Activated naive CD4-positive, alpha-beta T cell treated with anti-CD3 and anti-CD28 coated beads, Interleukin-2, amount 10 ng/mL, durations not matched to agents 7 days and 5 days (primary cell): ENCODE measurements at regions not wholly inside any gene's neighbourhood (a gene's known extent, or its start where the extent isn't known, plus 50 kb on each side); places are given as distances from the start of the nearest gene placed in this dataset.
"Not testable (repeated sequence)": the region's sequence is repeated elsewhere in the genome, so short reads cannot be mapped to it uniquely, and the experiment has no call there.

Source experiments
- CTCF ChIA-PET: fragments of 350-600 bp; sonication (Branson Sonifier 250); formaldehyde crosslinking; loops from one replicate; lab custom pipeline; 2021; ENCODE audit warnings: antibody characterized with exemption; lab: Charles Lee
- DNase-seq: peaks from one replicate; pipeline ENCODE4 v3.0.0-alpha.2; 2020
- H3K27ac Mint-ChIP-seq: one replicate; pipeline ENCODE4 v1.8.0; 2021; ENCODE audit warnings: mild to moderate bottlenecking, moderate library complexity, mixed read lengths
- H3K27me3 Mint-ChIP-seq: one replicate; pipeline ENCODE4 v1.8.0; 2021; ENCODE audit warnings: mild to moderate bottlenecking, mixed read lengths
- H3K36me3 Mint-ChIP-seq: one replicate; pipeline ENCODE4 v1.8.0; 2021; ENCODE audit warnings: mixed read lengths
- H3K4me1 Mint-ChIP-seq: one replicate; pipeline ENCODE4 v1.8.0; 2021; ENCODE audit warnings: mixed read lengths
- H3K4me3 Mint-ChIP-seq: one replicate; pipeline ENCODE4 v1.8.0; 2021; ENCODE audit warnings: mild to moderate bottlenecking, moderate library complexity, mixed read lengths
- H3K9me3 Mint-ChIP-seq: one replicate; pipeline ENCODE4 v1.8.0; 2021; ENCODE audit warnings: mixed read lengths

DNA sequence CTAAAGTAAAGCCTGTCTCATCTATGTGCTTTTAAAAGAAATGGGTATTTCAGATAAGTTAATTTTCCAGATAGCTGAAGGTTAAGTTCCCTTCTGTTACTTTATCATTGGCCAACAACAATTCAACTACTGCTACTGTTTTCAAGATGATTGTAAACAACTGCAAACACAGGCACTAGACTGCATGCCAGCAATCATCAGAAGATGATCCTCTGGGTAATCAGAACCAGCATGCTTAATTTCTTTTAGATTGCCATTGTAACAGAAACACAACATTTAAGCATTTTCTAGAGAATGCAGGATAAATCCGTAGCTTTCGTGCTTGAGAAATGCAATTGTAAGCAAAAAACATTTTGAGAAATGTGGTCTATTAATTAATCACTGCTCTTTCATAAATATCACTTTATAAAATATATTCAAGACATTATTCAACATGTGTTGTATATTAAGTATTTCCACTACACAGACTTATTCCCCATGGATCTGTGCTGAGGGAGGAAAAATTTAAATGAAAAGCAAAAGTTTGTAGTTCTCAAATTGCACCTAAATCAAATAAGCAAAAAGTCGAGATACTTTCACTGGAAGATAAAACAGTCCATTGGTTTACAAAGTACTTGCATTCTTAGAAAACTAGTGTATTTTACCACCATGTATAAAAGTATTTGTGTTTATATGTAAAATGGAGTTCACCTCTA, 133.7 kb downstream of the ATL2 start:
- Mint-ChIP-seq H3K27ac (no peak overlapping the region), H3K9me3 (no peaks in the 10 kb centered on the region), H3K4me1 (no peaks in the 10 kb centered on the region), H3K36me3 (no peaks in the 10 kb centered on the region), H3K4me3 (no peak overlapping the region), H3K27me3 (peaks cover 15% of the 10 kb centered on the region)
- no peak for DNase-seq
- CTCF ChIA-PET: no interaction called here

DNA sequence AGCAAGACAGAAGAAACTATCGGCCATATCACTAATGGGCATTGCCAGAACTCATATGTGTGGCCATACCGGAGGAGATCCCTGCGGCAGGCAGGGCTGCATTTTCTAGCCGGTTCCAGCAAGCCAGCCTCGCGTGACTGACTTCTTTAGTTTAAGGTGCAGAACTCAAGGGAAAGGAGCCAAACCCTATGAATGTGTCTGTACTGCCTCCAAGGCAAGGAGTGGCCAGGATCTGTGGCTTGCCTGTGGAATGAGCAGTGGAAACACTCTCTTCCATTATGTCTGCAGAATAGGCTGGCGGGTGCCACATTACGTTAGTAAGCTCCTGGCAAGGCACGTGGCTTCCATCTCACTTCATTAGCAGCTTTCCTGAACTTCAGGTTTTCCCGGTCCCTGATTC, 137.6 kb downstream of the ATL2 start:
- no peaks in the 10 kb centered on the region for H3K4me1 Mint-ChIP-seq
- no peak overlapping the region for H3K27ac Mint-ChIP-seq
- H3K27me3 Mint-ChIP-seq: peaks cover 18% of the 10 kb centered on the region
- no peak for DNase-seq
- no peak overlapping the region for H3K4me3 Mint-ChIP-seq
- no peaks in the 10 kb centered on the region for H3K9me3 Mint-ChIP-seq
- no peaks in the 10 kb centered on the region for H3K36me3 Mint-ChIP-seq
- CTCF ChIA-PET: no interaction called here

DNA sequence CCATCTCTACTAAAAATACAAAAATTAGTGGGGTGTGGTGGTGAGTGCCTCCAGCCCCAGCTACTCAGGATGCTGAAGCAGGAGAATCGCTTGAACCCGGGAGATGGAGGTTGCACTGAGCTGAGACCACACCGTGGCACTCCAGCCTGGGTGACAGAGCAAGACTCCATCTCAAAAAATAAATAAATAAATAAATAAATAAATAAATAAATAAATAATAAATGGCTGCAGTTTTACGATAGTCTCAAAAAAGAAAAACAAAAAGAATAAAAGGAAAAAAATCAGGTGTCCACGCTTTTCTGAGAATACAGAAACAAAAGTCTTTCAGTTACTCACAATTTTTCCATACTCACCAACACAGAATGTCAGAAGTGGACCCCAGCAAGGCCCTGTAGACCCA, 138.4 kb downstream of the ATL2 start:
- H3K27ac Mint-ChIP-seq, H3K36me3 Mint-ChIP-seq, H3K4me1 Mint-ChIP-seq, H3K9me3 Mint-ChIP-seq, H3K4me3 Mint-ChIP-seq, DNase-seq: not testable (repeated sequence)
- CTCF ChIA-PET: interaction anchor here (0.8 kb wide), 1 partner anchor 34 kb away, joined by 3 read pairs; no protein-coding TSS in a partner anchor
- H3K27me3 Mint-ChIP-seq: peaks cover 17% of the 10 kb centered on the region

DNA sequence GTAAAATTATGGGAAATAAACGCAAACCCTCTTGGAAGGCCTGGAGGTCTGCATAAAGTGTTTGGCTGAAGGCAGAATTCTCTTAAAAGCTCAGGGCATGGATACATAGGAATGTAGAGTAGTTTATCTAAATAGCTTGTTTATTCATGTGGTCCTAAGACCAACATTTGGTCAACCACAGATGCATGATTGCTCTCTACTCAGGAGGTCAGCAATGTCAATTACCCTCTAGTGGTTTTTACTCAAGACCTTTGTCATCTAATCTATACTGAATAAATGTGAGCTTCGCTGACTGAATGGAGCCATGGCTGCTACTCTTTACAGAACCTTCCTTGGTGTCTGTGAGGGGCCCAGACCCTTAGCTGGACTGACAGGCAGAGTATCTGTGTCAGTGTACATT, 139.8 kb downstream of the ATL2 start:
- DNase-seq: no peak
- no peaks in the 10 kb centered on the region for H3K36me3 Mint-ChIP-seq
- no peak overlapping the region for H3K4me3 Mint-ChIP-seq
- H3K27ac Mint-ChIP-seq: no peak overlapping the region
- no peaks in the 10 kb centered on the region for H3K4me1 Mint-ChIP-seq
- H3K9me3 Mint-ChIP-seq: no peaks in the 10 kb centered on the region
- peaks cover 27% of the 10 kb centered on the region for H3K27me3 Mint-ChIP-seq
- CTCF ChIA-PET: no interaction called here

DNA sequence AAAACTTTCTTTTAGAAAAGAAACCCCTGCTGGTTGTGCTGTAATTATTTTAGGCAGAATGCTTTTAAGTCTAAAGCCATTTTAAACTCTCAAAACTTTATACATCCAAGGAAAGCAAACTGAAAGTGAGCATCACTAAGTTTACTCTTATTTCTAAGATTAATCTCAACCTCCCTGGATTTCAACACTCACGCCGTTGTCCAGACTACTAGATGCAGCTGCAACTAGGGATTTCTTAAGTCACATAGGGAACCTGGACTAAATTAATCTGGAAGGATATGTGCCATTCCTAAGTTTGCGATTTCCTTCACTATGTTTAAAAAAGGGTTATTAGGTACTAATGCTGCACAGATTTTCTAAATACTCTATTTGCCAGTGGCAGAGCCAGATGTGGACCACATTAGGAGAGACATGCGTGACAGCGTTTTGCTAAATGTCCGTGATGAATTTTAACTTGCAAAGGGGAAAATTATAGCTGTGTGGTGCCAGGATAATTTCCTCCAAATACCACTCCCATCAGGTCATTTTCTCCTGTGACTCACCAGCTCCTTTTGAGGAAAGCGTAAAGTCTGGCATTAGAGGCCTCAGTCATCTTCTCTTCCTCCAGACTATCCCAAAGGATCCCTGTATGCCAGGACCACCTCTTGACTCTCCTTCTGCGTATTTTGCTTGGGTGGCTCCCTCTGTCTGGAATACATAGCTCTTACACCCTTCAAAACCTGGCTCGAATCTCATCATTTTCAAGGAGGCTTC, 143.7 kb downstream of the ATL2 start:
- Mint-ChIP-seq H3K9me3 (no peaks in the 10 kb centered on the region), H3K36me3 (no peaks in the 10 kb centered on the region), H3K4me1 (no peaks in the 10 kb centered on the region), H3K27me3 (peaks cover 27% of the 10 kb centered on the region), H3K27ac (no peak overlapping the region), H3K4me3 (no peak overlapping the region)
- CTCF ChIA-PET: interaction anchor here (0.7 to 1.2 kb wide), 2 partner anchors 18 to 788 kb away, joined by 3 read pairs; no protein-coding TSS in a partner anchor
- DNase-seq: no peak

DNA sequence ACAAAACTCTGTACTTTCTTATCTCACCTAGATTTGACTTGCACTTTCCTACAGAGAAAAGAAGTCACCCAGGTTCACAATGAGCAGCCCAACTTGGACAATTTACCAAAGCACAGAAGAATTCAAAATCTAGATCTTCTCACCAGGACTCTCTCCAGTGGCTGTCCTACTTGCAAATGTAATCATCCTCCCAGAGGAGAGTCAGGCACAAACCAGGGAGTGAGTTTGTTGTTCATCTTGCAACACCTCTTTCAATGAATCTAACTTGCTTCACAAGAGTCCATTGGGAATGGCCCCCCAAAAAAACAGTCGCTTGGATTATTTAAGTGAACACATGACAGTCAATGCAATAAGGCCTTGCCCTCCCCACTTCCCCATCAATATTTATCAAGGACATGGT, 144.6 kb downstream of the ATL2 start:
- Mint-ChIP-seq H3K9me3 (no peaks in the 10 kb centered on the region), H3K27ac (no peak overlapping the region), H3K36me3 (no peaks in the 10 kb centered on the region), H3K27me3 (peaks cover 25% of the 10 kb centered on the region), H3K4me3 (no peak overlapping the region), H3K4me1 (no peaks in the 10 kb centered on the region)
- CTCF ChIA-PET: interaction anchor here (1.2 kb wide), 1 partner anchor 17 kb away, joined by 3 read pairs; no protein-coding TSS in a partner anchor
- DNase-seq: no peak

DNA sequence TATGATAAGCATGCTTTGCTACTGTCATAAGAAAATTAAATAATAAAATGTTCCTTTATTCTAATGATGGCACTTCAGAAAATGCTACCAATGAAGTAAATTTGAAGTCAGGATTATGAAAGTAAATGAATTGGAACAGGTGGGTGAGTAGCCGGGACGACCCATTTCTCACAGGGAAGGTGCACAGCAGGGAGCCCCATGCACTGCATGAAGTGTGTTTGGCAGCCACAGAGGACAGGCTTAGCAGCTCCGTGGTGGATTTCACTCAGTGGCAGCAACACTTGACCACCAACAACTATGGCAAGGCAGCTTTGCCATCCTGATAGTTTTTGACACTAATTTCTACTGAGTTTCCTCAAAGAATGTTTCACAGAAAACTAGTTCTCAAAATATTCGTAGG, 146.3 kb downstream of the ATL2 start:
- Mint-ChIP-seq H3K27me3 (peaks cover 25% of the 10 kb centered on the region), H3K27ac (no peak overlapping the region), H3K4me1 (no peaks in the 10 kb centered on the region), H3K4me3 (no peak overlapping the region), H3K36me3 (no peaks in the 10 kb centered on the region), H3K9me3 (no peaks in the 10 kb centered on the region)
- CTCF ChIA-PET: no interaction called here
- DNase-seq: no peak

DNA sequence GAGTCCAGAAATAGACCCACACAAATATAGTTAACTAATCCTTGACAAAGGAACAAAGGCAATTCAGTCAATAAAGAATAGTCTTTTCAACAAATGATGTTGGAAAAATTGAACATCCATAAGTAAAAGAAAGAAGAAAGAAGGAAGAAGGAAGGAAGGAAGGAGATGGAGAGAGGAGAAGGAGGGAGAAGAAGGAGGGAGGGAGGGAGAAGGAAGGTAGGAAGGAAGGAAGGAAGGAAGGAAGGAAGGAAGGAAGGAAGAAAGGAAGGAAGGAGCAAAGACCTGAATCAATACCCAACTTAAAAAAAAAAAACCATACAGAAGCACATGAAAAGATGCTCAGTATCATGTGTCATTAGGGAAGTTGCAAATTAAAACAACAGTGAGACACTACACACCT, 148.3 kb downstream of the ATL2 start:
- CTCF ChIA-PET: interaction anchor here (0.6 kb wide), 1 partner anchor 868 kb away, joined by 3 read pairs; no protein-coding TSS in a partner anchor
- Mint-ChIP-seq H3K9me3 (no peaks in the 10 kb centered on the region), H3K4me3 (no peak overlapping the region), H3K27me3 (peaks cover 38% of the 10 kb centered on the region), H3K36me3 (no peaks in the 10 kb centered on the region), H3K4me1 (no peaks in the 10 kb centered on the region), H3K27ac (no peak overlapping the region)
- no peak for DNase-seq

DNA sequence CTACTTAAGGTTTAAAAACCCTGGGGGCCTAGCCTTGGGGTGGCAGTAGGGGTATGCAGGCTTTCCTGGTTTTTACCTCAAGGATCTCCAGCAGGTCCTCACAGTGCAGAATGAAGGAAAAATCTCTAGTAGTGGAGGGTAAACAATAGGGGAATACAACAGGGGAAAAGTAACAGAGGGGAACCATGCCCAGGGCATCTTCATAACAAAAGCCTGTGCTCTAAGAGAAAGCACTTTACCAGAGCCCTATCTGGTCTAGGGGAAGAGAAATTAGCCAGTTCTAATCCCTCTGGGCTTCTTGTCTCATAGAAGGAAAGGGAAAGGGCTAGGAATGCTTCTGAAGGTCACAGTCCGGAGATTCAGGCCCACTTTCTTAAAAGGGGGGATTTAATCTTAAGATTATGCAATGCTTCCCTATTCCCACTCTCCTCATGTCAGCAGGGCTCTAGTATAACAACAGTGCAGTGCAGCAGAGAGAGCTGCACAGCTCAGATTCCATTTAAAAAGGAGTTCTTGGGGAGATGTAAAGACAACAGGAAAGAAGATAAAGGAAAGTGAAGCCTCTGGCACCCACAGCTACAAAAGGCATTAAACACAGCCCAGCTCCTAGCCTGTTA, 149.0 kb upstream of the CYP1B1 start:
- CTCF ChIA-PET: no interaction called here
- no peak overlapping the region for H3K4me3 Mint-ChIP-seq
- no peak for DNase-seq
- H3K27me3 Mint-ChIP-seq: peaks cover 31% of the 10 kb centered on the region
- peaks cover 5% of the 10 kb centered on the region for H3K9me3 Mint-ChIP-seq
- no peaks in the 10 kb centered on the region for H3K4me1 Mint-ChIP-seq
- H3K27ac Mint-ChIP-seq: no peak overlapping the region
- H3K36me3 Mint-ChIP-seq: no peaks in the 10 kb centered on the region

DNA sequence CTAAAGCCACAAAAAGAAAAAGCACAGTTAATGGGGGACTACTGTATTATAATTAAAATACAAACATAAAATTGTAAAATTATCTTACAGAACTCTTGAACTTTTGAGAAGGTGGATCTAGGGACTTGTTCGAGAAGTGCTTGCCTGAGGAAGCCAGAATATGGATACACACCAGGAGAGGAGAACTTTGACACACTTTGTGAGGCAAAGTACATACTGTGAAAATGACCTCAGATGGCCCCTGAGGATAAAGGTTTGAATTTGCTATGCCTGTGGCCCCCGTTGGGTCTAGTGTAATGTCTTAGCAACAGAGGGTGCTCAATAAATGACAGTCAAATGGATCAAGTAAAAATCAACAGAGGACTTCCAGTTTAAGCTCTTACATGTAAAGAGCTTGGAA, 148.2 kb upstream of the CYP1B1 start:
- peaks cover 31% of the 10 kb centered on the region for H3K27me3 Mint-ChIP-seq
- no peak for DNase-seq
- no peaks in the 10 kb centered on the region for H3K4me1 Mint-ChIP-seq
- H3K36me3 Mint-ChIP-seq: no peaks in the 10 kb centered on the region
- H3K4me3 Mint-ChIP-seq: no peak overlapping the region
- no peak overlapping the region for H3K27ac Mint-ChIP-seq
- CTCF ChIA-PET: no interaction called here
- H3K9me3 Mint-ChIP-seq: peaks cover 5% of the 10 kb centered on the region

DNA sequence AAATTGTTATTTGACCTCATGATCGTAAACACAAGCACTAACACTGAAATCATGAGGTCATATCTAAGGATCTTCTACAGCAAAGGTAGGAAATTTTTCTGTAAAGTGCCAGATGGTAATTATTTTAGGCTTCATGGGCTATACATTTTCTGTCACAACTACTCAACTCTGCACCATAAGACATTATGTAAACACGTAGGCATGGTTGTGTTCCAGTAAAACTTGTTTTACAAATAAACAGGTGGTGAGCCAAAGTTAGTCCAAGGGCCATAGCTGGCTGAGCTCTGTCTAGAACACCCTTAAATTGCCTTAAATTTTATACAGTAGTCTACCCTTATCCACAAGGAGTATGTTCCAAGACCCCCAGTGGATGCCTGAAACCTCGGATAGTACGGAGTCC, 147.3 kb upstream of the CYP1B1 start:
- Mint-ChIP-seq H3K4me3 (no peak overlapping the region), H3K27ac (no peak overlapping the region), H3K27me3 (peaks cover 32% of the 10 kb centered on the region), H3K9me3 (peaks cover 5% of the 10 kb centered on the region), H3K4me1 (no peaks in the 10 kb centered on the region), H3K36me3 (no peaks in the 10 kb centered on the region)
- CTCF ChIA-PET: no interaction called here
- DNase-seq: no peak

DNA sequence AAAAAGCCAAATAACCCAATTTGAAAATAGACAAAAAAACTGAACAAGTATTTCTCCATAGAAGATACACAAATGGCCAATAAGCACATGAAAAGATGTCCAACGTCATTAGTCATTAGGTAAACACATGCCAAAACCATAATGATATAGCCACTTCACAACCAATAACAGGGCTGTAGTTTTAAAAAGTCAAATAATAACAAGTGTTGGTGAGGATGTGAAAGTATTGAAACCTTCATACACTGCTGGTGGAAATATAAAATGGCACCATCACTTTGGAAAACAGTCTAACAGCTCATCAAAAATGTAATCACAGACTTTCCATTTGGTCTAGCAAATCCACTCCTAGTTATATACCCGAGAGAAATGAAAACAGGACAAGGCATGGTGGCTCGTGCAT, 144.2 kb upstream of the CYP1B1 start:
- Mint-ChIP-seq H3K9me3 (peaks cover 5% of the 10 kb centered on the region), H3K36me3 (no peaks in the 10 kb centered on the region), H3K27me3 (peaks cover 27% of the 10 kb centered on the region), H3K4me3 (no peak overlapping the region), H3K27ac (no peak overlapping the region), H3K4me1 (peaks cover 7% of the 10 kb centered on the region)
- CTCF ChIA-PET: no interaction called here
- no peak for DNase-seq

DNA sequence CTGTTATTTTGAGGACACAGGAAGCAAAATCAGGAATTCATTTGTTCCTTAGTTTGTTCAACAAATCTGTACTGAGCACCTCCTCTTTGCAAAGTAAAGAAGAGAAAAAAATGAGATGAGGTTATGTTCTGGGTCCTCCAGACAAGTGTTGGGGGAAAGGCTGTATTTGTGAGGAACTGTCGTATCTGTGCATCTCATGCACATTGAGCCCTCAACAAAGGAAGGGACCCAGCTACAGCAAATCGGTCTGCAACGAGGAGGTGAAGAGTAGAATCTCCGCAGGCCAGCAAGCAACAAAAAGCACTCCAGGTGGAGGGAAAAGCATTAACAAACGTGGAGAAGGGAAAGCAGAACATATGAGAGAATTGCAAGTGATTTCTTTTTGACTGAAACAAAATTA, 143.0 kb upstream of the CYP1B1 start:
- Mint-ChIP-seq H3K4me1 (peaks cover 15% of the 10 kb centered on the region), H3K27ac (no peak overlapping the region), H3K27me3 (peaks cover 16% of the 10 kb centered on the region), H3K4me3 (no peak overlapping the region), H3K36me3 (no peaks in the 10 kb centered on the region), H3K9me3 (peaks cover 5% of the 10 kb centered on the region)
- CTCF ChIA-PET: no interaction called here
- no peak for DNase-seq

DNA sequence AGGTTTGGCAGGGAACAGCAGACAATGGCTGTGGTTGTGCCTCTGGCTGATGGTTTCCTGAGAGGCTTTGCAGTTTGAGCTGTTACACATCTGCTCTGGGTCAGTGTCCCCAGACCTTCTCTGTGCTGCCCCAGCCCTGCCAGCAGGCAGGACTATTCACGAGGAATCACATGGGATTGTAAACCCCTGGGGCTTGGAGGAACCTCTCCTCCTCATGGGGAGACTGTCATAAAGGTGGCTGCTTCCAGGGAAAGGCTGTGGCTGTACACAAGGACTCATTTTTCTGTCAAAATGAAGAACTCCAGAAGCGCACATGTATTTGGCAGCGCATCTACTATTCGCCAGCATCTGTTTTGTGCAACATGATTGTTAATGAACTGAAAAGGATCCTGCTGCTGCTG, 142.6 kb upstream of the CYP1B1 start:
- CTCF ChIA-PET: interaction anchor here (0.6 kb wide), 1 partner anchor 179 kb away, joined by 3 read pairs; no protein-coding TSS in a partner anchor
- H3K36me3 Mint-ChIP-seq: no peaks in the 10 kb centered on the region
- no peak overlapping the region for H3K4me3 Mint-ChIP-seq
- H3K4me1 Mint-ChIP-seq: peaks cover 19% of the 10 kb centered on the region
- peaks cover 5% of the 10 kb centered on the region for H3K9me3 Mint-ChIP-seq
- peaks cover 16% of the 10 kb centered on the region for H3K27me3 Mint-ChIP-seq
- DNase-seq: no peak
- H3K27ac Mint-ChIP-seq: no peak overlapping the region
